D721Med (cell line): ENCODE measurements at regions not wholly inside any gene's neighbourhood (a gene's known extent, or its start where the extent isn't known, plus 50 kb on each side); places are given as distances from the start of the nearest gene placed in this dataset.

Experiments
- DNase-seq: peaks from one replicate; pipeline ENCODE4 v3.0.0; 2011; ENCODE audit warnings: low spot score; ENCODE audit not compliant: insufficient read length
- FAIRE-seq: peaks from 2 replicates; lab custom pipeline; 2011; peaks lifted over from hg19 to GRCh38; lab: Jason Lieb, UNC
- TF ChIP-seq, protein P1 (sequence below): IDR thresholded peaks from 2 replicates; pipeline ENCODE4 v1.5.1; 2012; ENCODE audit warnings: mild to moderate bottlenecking, control low read depth; ENCODE audit not compliant: insufficient read depth; ENCODE audit errors: missing control alignments

DNA sequence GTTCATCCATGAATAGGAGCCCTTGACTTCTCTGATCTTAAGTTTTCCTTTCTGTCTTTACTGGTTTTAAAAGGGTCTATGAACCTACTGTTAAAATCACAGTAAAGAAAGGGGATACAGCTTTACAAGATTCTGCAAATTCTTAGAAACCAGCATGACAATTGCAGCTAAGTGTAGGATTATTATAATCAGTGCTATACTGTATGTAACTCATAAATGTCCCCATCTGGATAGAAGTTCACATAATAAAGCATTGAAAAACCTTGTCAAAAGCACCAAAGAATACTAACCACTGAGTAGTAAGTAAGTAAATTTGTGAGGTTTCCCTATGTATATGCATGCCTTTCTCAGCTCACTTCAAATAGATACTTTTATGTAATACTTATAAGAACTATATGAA, 724.6 kb downstream of the CENPC start:
- FAIRE-seq = no peak
- TF ChIP-seq, protein P1, sequence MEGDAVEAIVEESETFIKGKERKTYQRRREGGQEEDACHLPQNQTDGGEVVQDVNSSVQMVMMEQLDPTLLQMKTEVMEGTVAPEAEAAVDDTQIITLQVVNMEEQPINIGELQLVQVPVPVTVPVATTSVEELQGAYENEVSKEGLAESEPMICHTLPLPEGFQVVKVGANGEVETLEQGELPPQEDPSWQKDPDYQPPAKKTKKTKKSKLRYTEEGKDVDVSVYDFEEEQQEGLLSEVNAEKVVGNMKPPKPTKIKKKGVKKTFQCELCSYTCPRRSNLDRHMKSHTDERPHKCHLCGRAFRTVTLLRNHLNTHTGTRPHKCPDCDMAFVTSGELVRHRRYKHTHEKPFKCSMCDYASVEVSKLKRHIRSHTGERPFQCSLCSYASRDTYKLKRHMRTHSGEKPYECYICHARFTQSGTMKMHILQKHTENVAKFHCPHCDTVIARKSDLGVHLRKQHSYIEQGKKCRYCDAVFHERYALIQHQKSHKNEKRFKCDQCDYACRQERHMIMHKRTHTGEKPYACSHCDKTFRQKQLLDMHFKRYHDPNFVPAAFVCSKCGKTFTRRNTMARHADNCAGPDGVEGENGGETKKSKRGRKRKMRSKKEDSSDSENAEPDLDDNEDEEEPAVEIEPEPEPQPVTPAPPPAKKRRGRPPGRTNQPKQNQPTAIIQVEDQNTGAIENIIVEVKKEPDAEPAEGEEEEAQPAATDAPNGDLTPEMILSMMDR = no peak
- DNase-seq = no peak

DNA sequence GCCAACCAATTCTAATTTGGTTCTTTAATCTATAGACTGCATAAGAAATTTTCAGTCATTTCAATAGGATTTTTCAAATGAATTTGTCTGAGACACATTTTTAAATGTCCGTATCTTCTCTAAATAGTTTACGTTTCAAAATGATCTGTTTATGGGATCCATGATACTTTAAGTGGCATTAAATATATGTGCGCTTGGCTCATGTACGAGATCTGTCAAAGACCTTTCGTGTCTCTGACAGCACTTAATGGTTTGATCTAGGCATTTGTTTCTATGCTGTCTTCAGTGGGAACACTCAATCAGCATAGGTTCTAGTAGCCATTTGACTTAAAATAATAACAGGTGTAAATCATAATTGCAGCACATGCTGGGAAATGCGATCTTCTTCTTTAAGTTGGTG, 731.0 kb downstream of the CENPC start:
- TF ChIP-seq, protein P1 = no peak
- no peak for FAIRE-seq
- DNase-seq = no peak

DNA sequence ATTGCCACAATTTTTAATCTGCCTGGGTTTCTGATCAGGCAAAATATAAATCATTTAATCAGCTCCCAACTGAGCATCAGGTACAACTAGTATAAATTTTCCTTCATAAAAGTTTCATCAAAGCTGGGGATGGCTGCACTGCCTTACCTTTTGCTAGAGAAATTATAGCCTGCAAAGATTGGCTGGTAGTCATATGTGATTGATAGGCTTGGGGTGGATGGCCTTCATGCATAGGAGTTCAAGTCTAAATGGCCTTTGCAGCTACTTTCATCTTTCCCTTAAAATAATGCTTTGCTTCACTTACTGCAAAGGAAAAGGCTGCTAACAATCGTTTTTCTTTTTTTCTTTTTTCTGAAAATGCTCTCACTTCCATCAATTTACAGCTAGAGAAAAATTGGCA, 739.7 kb downstream of the CENPC start:
- TF ChIP-seq, protein P1 = no peak
- DNase-seq = no peak
- no peak for FAIRE-seq

DNA sequence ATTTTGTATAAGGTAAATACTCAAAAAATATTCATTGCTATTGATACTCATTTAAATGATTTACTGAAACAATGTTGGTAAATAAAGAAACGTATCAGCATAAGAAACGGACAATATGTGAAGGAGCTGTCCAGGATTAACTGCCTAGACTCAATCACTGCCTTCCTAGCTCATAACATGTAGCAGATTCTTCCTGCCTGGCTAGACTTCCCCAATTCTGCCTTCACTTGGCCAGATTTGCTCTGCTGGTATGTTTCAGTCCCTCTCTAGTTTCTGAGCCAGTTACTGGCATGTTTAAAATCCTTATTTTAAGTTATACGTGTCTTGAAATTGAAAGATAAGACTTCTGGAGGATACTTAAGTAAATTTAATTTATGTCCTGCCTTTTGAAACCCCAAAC, 740.3 kb downstream of the CENPC start:
- no peak for DNase-seq
- TF ChIP-seq, protein P1 = no peak
- FAIRE-seq = no peak

DNA sequence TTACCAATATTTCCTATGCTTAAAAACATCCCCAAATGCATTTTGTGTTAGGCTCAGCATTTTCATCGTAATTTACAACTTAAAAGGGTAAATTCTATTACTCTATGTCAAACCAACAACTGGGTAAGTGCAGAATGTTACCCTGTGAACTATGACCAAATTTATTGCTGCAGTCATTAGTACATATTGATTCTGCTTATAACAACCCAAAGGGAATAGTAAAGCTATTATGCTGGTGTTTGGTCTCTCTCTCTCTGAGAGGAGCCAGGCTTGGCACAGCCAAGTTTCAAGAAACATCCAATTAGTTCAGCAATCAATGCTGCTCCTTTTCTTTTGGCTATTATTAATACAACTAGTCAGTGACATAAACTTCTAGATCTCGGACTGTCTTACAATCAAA, 747.7 kb downstream of the CENPC start:
- FAIRE-seq (no peak), DNase-seq (no peak)
- TF ChIP-seq, protein P1 = no peak

DNA sequence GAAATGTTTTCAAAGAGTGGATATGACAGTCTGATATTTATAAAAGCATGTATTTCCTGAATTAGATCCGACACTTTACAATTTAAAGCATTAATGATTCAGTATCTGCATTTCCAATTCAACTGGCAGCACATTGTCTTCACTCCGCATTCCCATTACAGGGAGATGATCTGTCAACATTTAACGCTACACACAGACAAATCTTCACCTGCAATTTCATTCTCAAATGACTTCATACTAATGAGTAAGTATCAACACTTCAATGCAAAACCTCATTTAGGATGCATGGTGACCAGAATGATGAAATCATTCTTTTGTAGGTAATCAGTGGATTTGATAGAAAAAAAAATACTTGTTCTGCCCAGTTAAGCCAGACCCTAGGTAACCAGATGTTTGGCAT, 749.6 kb downstream of the CENPC start:
- FAIRE-seq = no peak
- DNase-seq = no peak
- TF ChIP-seq, protein P1 = no peak

DNA sequence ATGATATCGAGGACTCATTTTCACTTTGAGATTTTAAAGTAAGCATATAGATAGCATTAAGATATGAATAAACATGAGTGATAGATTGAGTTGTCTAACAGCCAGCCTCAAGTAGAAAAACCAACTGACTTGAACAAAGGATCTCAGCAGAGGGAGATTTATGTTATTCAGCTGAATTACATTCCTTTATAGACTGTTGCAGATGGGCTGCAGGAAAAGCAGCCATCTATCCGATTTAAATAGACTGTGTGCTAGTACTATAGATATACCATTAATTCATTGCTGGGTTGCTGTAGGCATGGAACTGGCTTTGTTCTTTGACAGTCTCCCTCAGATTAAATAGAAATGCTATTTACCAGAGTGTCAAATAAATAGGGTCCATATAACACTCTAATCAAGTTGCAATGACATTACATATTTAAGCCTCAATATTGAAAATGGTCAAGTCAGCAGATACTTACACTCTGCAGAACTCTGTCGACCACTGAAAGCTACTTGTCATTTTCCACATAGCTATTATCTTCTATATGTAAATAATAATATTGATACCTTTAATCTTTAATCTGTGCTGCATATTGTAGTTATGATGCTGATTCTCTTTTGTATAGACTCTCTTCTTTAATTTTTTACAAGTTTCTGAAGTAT, 750.8 kb downstream of the CENPC start:
- FAIRE-seq (no peak), DNase-seq (no peak)
- TF ChIP-seq, protein P1 = no peak
